22Rv1 (cell line): ENCODE measurements at regions not wholly inside any gene's neighbourhood (a gene's known extent, or its start where the extent isn't known, plus 50 kb on each side); places are given as distances from the start of the nearest gene placed in this dataset.

Experiments used
- ZFX ChIP-seq: fragments of 450-650 bp; IDR thresholded peaks from 2 replicates; pipeline ENCODE4 v1.6.1; 2017; ENCODE audit warnings: antibody characterized with exemption, borderline replicate concordance
- TF ChIP-seq, protein P1 (sequence below): fragments of 450-650 bp; IDR thresholded peaks from 2 replicates; pipeline ENCODE4 v1.5.1; 2017; ENCODE audit warnings: mild to moderate bottlenecking

DNA sequence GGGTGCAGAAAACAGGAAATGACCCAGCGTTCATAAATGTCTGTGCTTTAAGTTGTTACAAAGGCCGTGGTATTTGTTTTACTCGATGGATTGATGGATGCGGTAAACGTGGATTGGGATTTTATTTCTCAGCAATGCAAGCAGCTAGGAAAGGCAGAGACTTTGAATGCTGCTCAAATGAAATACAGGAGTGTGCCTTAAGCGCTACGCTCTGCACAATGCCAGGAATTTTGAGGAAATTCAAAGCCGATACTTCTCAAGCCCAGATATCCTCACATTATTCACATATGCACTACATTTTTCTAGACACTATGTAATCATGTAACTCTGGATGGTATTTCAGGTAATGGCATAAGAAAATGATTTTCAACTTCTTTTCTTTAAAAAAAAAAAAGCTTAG lies 514.3 kb upstream of the ADARB2 start:
- TF ChIP-seq, protein P1, sequence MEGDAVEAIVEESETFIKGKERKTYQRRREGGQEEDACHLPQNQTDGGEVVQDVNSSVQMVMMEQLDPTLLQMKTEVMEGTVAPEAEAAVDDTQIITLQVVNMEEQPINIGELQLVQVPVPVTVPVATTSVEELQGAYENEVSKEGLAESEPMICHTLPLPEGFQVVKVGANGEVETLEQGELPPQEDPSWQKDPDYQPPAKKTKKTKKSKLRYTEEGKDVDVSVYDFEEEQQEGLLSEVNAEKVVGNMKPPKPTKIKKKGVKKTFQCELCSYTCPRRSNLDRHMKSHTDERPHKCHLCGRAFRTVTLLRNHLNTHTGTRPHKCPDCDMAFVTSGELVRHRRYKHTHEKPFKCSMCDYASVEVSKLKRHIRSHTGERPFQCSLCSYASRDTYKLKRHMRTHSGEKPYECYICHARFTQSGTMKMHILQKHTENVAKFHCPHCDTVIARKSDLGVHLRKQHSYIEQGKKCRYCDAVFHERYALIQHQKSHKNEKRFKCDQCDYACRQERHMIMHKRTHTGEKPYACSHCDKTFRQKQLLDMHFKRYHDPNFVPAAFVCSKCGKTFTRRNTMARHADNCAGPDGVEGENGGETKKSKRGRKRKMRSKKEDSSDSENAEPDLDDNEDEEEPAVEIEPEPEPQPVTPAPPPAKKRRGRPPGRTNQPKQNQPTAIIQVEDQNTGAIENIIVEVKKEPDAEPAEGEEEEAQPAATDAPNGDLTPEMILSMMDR = no peak
- no peak for TF ChIP-seq ZFX
